Activated T-helper 1 cell treated with anti-CD3 and anti-CD28 coated beads, Interleukin-2, amount 50 U/mL, for 16 hours (primary cell): ENCODE measurements at regions not wholly inside any gene's neighbourhood (a gene's known extent, or its start where the extent isn't known, plus 50 kb on each side); places are given as distances from the start of the nearest gene placed in this dataset.

ENCODE experiments used
- DNase-seq, 2 donors: peaks; one replicate each; pipeline ENCODE4 v3.0.0-alpha.2; 2020; ENCODE audit warnings: low read depth in 1 of 2, low spot score in 1 of 2

- DNase-seq: no peak
Observed at GRCh38 chr2:241924069-241924908, 54.8 kb downstream of the RTP5 start.

- no peak for DNase-seq
Observed at GRCh38 chr2:241924909-241925250, 55.4 kb downstream of the RTP5 start.

- no peak for DNase-seq
Observed at GRCh38 chr2:241925277-241925676, 55.7 kb downstream of the RTP5 start.

- DNase-seq: no peak
Observed at GRCh38 chr2:241925821-241926441, 56.4 kb downstream of the RTP5 start.

- no peak for DNase-seq
Observed at GRCh38 chr2:241926541-241927311, 57.2 kb downstream of the RTP5 start.

GRCh38 chr2:241929551-241930490, 60.3 kb downstream of the RTP5 start:
- no peak for DNase-seq

GRCh38 chr2:241931084-241931975, 61.8 kb downstream of the RTP5 start:
- DNase-seq: no peak

GRCh38 chr2:241931976-241932898, 62.7 kb downstream of the RTP5 start:
- no peak for DNase-seq

GRCh38 chr2:241932899-241933178, 63.3 kb downstream of the RTP5 start:
- DNase-seq: no peak

GRCh38 chr2:241933179-241933911, 63.8 kb downstream of the RTP5 start:
- no peak for DNase-seq

- no peak for DNase-seq
Observed at GRCh38 chr2:241935314-241935713, 65.8 kb downstream of the RTP5 start.

GRCh38 chr2:241935774-241936173, 66.2 kb downstream of the RTP5 start:
- no peak for DNase-seq

GRCh38 chr2:241936457-241937133, 67.1 kb downstream of the RTP5 start:
- DNase-seq: no peak

- DNase-seq: no peak
Observed at GRCh38 chr2:241937297-241937696, 67.8 kb downstream of the RTP5 start.

- no peak for DNase-seq
Observed at GRCh38 chr2:241939541-241939940, 70.0 kb downstream of the RTP5 start.

GRCh38 chr2:241940329-241940728, 70.8 kb downstream of the RTP5 start:
- no peak for DNase-seq

- DNase-seq: no peak
Observed at GRCh38 chr2:241941691-241942301, 72.3 kb downstream of the RTP5 start.
